Endodermal cell (in vitro differentiated cells): ENCODE measurements at regions not wholly inside any gene's neighbourhood (a gene's known extent, or its start where the extent isn't known, plus 50 kb on each side); places are given as distances from the start of the nearest gene placed in this dataset.

Source experiments
- DNase-seq: peaks from one replicate; pipeline ENCODE4 v3.0.0-alpha.2; 2017
- H3K27ac ChIP-seq: 2 replicates; pipeline ENCODE4 v1.5.1; 2013; ENCODE audit warnings: mild to moderate bottlenecking, low read depth, low read length, moderate library complexity
- H3K27me3 ChIP-seq: 2 replicates; pipeline ENCODE4 v1.6.1; 2013; ENCODE audit warnings: mild to moderate bottlenecking, low read length, moderate library complexity; ENCODE audit not compliant: insufficient read depth, control insufficient read depth, poor library complexity, severe bottlenecking
- H3K36me3 ChIP-seq: 2 replicates; pipeline ENCODE4 v1.7.0; 2013; ENCODE audit warnings: mild to moderate bottlenecking, low read length, moderate library complexity; ENCODE audit not compliant: control insufficient read depth, insufficient read depth
- H3K4me1 ChIP-seq: one replicate; pipeline ENCODE4 v1.7.0; 2013; ENCODE audit warnings: low read length; ENCODE audit not compliant: control insufficient read depth, insufficient read depth
- H3K4me3 ChIP-seq: 2 replicates; pipeline ENCODE4 v1.5.1; 2013; ENCODE audit warnings: mild to moderate bottlenecking, low read length, moderate library complexity
- H3K9ac ChIP-seq: 2 replicates; pipeline ENCODE4 v1.6.1; 2013; ENCODE audit warnings: mild to moderate bottlenecking, low read length, moderate library complexity; ENCODE audit not compliant: poor library complexity, severe bottlenecking; ENCODE audit errors: extremely low read depth
- H3K9me3 ChIP-seq: 2 replicates; pipeline ENCODE4 v1.6.1; 2013; ENCODE audit warnings: mild to moderate bottlenecking, low read length, moderate library complexity; ENCODE audit not compliant: control insufficient read depth
- H3K27ac Mint-ChIP-seq: 2 replicates; pipeline ENCODE4 v1.8.0; 2020; ENCODE audit warnings: mixed read lengths
- H3K27me3 Mint-ChIP-seq: 2 replicates; pipeline ENCODE4 v1.8.0; 2021; ENCODE audit warnings: mild to moderate bottlenecking, mixed read lengths; ENCODE audit not compliant: insufficient read depth
- H3K36me3 Mint-ChIP-seq: 2 replicates; pipeline ENCODE4 v1.8.0; 2020; ENCODE audit warnings: low read depth, mixed read lengths
- H3K4me1 Mint-ChIP-seq: 2 replicates; pipeline ENCODE4 v1.8.0; 2020; ENCODE audit warnings: mixed read lengths
- H3K4me3 Mint-ChIP-seq: 2 replicates; pipeline ENCODE4 v1.8.0; 2020; ENCODE audit warnings: mild to moderate bottlenecking, moderate library complexity, mixed read lengths
- H3K9me3 Mint-ChIP-seq: 2 replicates; pipeline ENCODE4 v1.8.0; 2020; ENCODE audit warnings: mild to moderate bottlenecking, mixed read lengths
- CTCF ChIP-seq: fragments of 200-600 bp; sonication (generic); conservative IDR thresholded peaks from 2 replicates; pipeline ENCODE4 v1.5.0; 2021; ENCODE audit warnings: antibody characterized with exemption, mild to moderate bottlenecking
- WGBS, 2 experiments: methylation state at CpG; one replicate each; pipeline versions ENCODE4 v1.1.5 to v1.1.7; 2013; ENCODE audit warnings: missing lambda C conversion rate in 2 of 2, mixed read lengths in 1 of 2; ENCODE audit not compliant: insufficient coverage in 1 of 2, insufficient read length in 1 of 2; 5-methylcytosine and 5-hydroxymethylcytosine counted together

- Histone ChIP-seq H3K27ac (no peak overlapping the region), H3K9ac (no peak overlapping the region), H3K4me1 (peaks cover 4% of the 10 kb centered on the region), H3K4me3 (no peak overlapping the region), H3K9me3 (peaks cover 17% of the 10 kb centered on the region), H3K36me3 (no peaks in the 10 kb centered on the region), H3K27me3 (no peaks in the 10 kb centered on the region)
- Mint-ChIP-seq H3K4me3 (no peak overlapping the region), H3K4me1 (peaks cover 4% of the 10 kb centered on the region), H3K36me3 (no peaks in the 10 kb centered on the region), H3K27me3 (no peaks in the 10 kb centered on the region), H3K27ac (no peak overlapping the region), H3K9me3 (peaks cover 13% of the 10 kb centered on the region)
- WGBS, 2 experiments = 93 to 94% methylated on average over 7 of the region's 7 CpGs
- no peak for DNase-seq
- TF ChIP-seq CTCF = no peak
These were observed 416.3 kb upstream of the ATP2B1 start for GRCh38 chr12:90124914-90125313.

- Mint-ChIP-seq H3K9me3 (peaks cover 16% of the 10 kb centered on the region), H3K36me3 (no peaks in the 10 kb centered on the region), H3K27ac (no peak overlapping the region), H3K27me3 (no peaks in the 10 kb centered on the region), H3K4me3 (no peak overlapping the region), H3K4me1 (peaks cover 4% of the 10 kb centered on the region)
- no peaks in the 10 kb centered on the region for H3K36me3 ChIP-seq
- 84 to 90% methylated on average over 2 of the region's 2 CpGs for WGBS, 2 experiments
- H3K9ac ChIP-seq = no peak overlapping the region
- peaks cover 2% of the 10 kb centered on the region for H3K4me1 ChIP-seq
- TF ChIP-seq CTCF = no peak
- no peak for DNase-seq
- H3K9me3 ChIP-seq = peaks cover 23% of the 10 kb centered on the region
- H3K27ac ChIP-seq = no peak overlapping the region
- H3K27me3 ChIP-seq = no peaks in the 10 kb centered on the region
- no peak overlapping the region for H3K4me3 ChIP-seq
These were observed 415.7 kb upstream of the ATP2B1 start for GRCh38 chr12:90124289-90124688.

- Mint-ChIP-seq H3K4me3 (no peak overlapping the region), H3K27me3 (no peaks in the 10 kb centered on the region), H3K27ac (no peak overlapping the region), H3K36me3 (no peaks in the 10 kb centered on the region), H3K4me1 (peaks cover 4% of the 10 kb centered on the region), H3K9me3 (peaks cover 20% of the 10 kb centered on the region)
- WGBS, 2 experiments = 77 to 85% methylated on average over 2 to 3 of the region's 3 CpGs
- no peak overlapping the region for H3K27ac ChIP-seq
- no peak overlapping the region for H3K4me3 ChIP-seq
- peaks cover 25% of the 10 kb centered on the region for H3K9me3 ChIP-seq
- TF ChIP-seq CTCF = no peak
- H3K36me3 ChIP-seq = no peaks in the 10 kb centered on the region
- no peaks in the 10 kb centered on the region for H3K27me3 ChIP-seq
- H3K9ac ChIP-seq = no peak overlapping the region
- DNase-seq = no peak
- no peaks in the 10 kb centered on the region for H3K4me1 ChIP-seq
These were observed 414.0 kb upstream of the ATP2B1 start for GRCh38 chr12:90122681-90123080.
